IMR-90 (cell line): ENCODE measurements at regions not wholly inside any gene's neighbourhood (a gene's known extent, or its start where the extent isn't known, plus 50 kb on each side); places are given as distances from the start of the nearest gene placed in this dataset.

Experiments used
- ATAC-seq: fragments of 200-7000 bp; cut with Tn5 transposase; 2 replicates; pipeline ENCODE4 v1.9.1; 2020; ENCODE audit warnings: low read depth, mild to moderate bottlenecking, moderate library complexity
- BruUV-seq: library from RNA; stranded (reverse); fragments of 400-500 nt; replicated peaks from 2 replicates; lab custom pipeline; 2021; lab: Mats Ljungman, UMichigan
- CTCF ChIA-PET: fragments of 300-600 bp; formaldehyde crosslinking; extraction: SDS; loops from one replicate; lab custom pipeline; 2021; ENCODE audit warnings: antibody characterized with exemption; lab: Yijun Ruan, JAX
- POLR2A ChIA-PET: fragments of 300-600 bp; sonication (Branson Sonifier 250); formaldehyde crosslinking; loops from one replicate; lab custom pipeline; 2022; ENCODE audit warnings: antibody characterized with exemption; ENCODE audit not compliant: unreplicated experiment; lab: Charles Lee
- DNase-seq: peaks from one replicate; pipeline ENCODE4 v3.0.0; 2013
- H2AFZ ChIP-seq: replicated peaks from 2 replicates; pipeline ENCODE3; 2013; ENCODE audit warnings: low read length, mild to moderate bottlenecking; ENCODE audit not compliant: poor library complexity
- H2AK5ac ChIP-seq: 2 replicates; pipeline ENCODE4 v1.6.1; 2013; ENCODE audit warnings: low read depth, low read length, inconsistent platforms
- H2AK9ac ChIP-seq: replicated peaks from 2 replicates; pipeline ENCODE3; 2013; ENCODE audit warnings: mild to moderate bottlenecking, low read depth, low read length, moderate library complexity; ENCODE audit not compliant: poor library complexity
- H2BK120ac ChIP-seq: 2 replicates; pipeline ENCODE4 v1.6.1; 2013; ENCODE audit warnings: low read depth, low read length, inconsistent platforms
- H2BK15ac ChIP-seq: 3 replicates; pipeline ENCODE4 v1.6.1; 2013; ENCODE audit warnings: low read depth, low read length, inconsistent platforms
- H2BK20ac ChIP-seq: 2 replicates; pipeline ENCODE4 v1.6.1; 2013; ENCODE audit warnings: low read depth, mild to moderate bottlenecking, inconsistent platforms, low read length, moderate library complexity
- H2BK5ac ChIP-seq: 2 replicates; pipeline ENCODE4 v1.6.1; 2013; ENCODE audit warnings: mild to moderate bottlenecking, low read depth, low read length, inconsistent platforms; ENCODE audit not compliant: poor library complexity, severe bottlenecking
- H3K14ac ChIP-seq: replicated peaks from 2 replicates; pipeline ENCODE4 v1.6.1; 2013; ENCODE audit warnings: low read depth, low read length, inconsistent platforms
- H3K18ac ChIP-seq: 2 replicates; pipeline ENCODE4 v1.6.1; 2013; ENCODE audit warnings: low read depth, low read length, control low read depth
- H3K23ac ChIP-seq: 2 replicates; pipeline ENCODE4 v1.6.1; 2013; ENCODE audit warnings: low read depth, low read length, inconsistent platforms
- H3K27ac ChIP-seq: 2 replicates; pipeline ENCODE4 v1.5.1; 2013; ENCODE audit warnings: mild to moderate bottlenecking, control low read depth, low read length; ENCODE audit not compliant: insufficient read depth
- H3K27me3 ChIP-seq: 2 replicates; pipeline ENCODE4 v1.6.1; 2013; ENCODE audit warnings: low read length; ENCODE audit not compliant: control insufficient read depth, insufficient read depth
- H3K36me3 ChIP-seq: 2 replicates; pipeline ENCODE4 v1.6.1; 2013; ENCODE audit warnings: low read length, mixed read lengths; ENCODE audit not compliant: control insufficient read depth, insufficient read depth
- H3K4ac ChIP-seq: 2 replicates; pipeline ENCODE4 v1.6.1; 2013; ENCODE audit warnings: low read depth, low read length, inconsistent platforms
- H3K4me1 ChIP-seq: 2 replicates; pipeline ENCODE4 v1.6.1; 2013; ENCODE audit warnings: low read length, mixed read lengths; ENCODE audit not compliant: control insufficient read depth, insufficient read depth
- H3K4me2 ChIP-seq: 2 replicates; pipeline ENCODE4 v1.6.1; 2013; ENCODE audit warnings: low read depth, mild to moderate bottlenecking, control low read depth, low read length, moderate library complexity
- H3K4me3 ChIP-seq: 2 replicates; pipeline ENCODE4 v1.5.1; 2013; ENCODE audit warnings: low read depth, mild to moderate bottlenecking, control low read depth, low read length, moderate library complexity; ENCODE audit not compliant: insufficient read depth
- H3K56ac ChIP-seq: 2 replicates; pipeline ENCODE4 v1.6.1; 2013; ENCODE audit warnings: low read length, inconsistent platforms; ENCODE audit not compliant: insufficient read depth; ENCODE audit errors: extremely low read depth
- H3K79me1 ChIP-seq, 2 experiments: 2 replicates each; pipeline ENCODE4 v1.6.1; 2013; ENCODE audit warnings: low read length in 2 of 2, inconsistent platforms in 1 of 2, low read depth in 1 of 2
- H3K9ac ChIP-seq: 2 replicates; pipeline ENCODE4 v1.6.1; 2013; ENCODE audit warnings: low read depth, low read length, control low read depth
- H3K9me1 ChIP-seq: 2 replicates; pipeline ENCODE4 v1.6.1; 2013; ENCODE audit warnings: low read length, inconsistent platforms; ENCODE audit not compliant: insufficient read depth
- H3K9me3 ChIP-seq: 2 replicates; pipeline ENCODE4 v1.6.1; 2013; ENCODE audit warnings: low read length; ENCODE audit not compliant: control insufficient read depth, insufficient read depth
- H4K20me1 ChIP-seq: 2 replicates; pipeline ENCODE4 v1.6.1; 2013; ENCODE audit warnings: low read length, inconsistent platforms; ENCODE audit not compliant: insufficient read depth
- H4K5ac ChIP-seq: 2 replicates; pipeline ENCODE4 v1.6.1; 2013; ENCODE audit warnings: mild to moderate bottlenecking, low read depth, low read length, control low read depth
- H4K8ac ChIP-seq, 2 experiments: 2 replicates each; pipeline ENCODE4 v1.6.1; 2013; ENCODE audit warnings: low read depth in 2 of 2, low read length in 2 of 2, control low read depth in 1 of 2, inconsistent platforms in 1 of 2
- H4K91ac ChIP-seq: 2 replicates; pipeline ENCODE4 v1.6.1; 2013; ENCODE audit warnings: low read depth, low read length, inconsistent platforms; ENCODE audit not compliant: insufficient read depth
- BHLHE40 ChIP-seq: fragments of 150-350 bp; IDR thresholded peaks from 2 replicates; pipeline ENCODE4 v1.6.1; 2016; ENCODE audit warnings: mild to moderate bottlenecking, low read depth, low read length
- CEBPB ChIP-seq: IDR thresholded peaks from 2 replicates; pipeline ENCODE4 v1.6.1; 2012; ENCODE audit warnings: low read depth, low read length, improper control_type of control experiment
- CHD1 ChIP-seq: IDR thresholded peaks from 2 replicates; pipeline ENCODE4 v1.6.1; 2012; ENCODE audit warnings: low read depth, low read length, improper control_type of control experiment
- FOS ChIP-seq: fragments of 150-350 bp; IDR thresholded peaks from 2 replicates; pipeline ENCODE4 v1.6.1; 2016; ENCODE audit warnings: low read depth, low read length
- MAFK ChIP-seq: IDR thresholded peaks from 2 replicates; pipeline ENCODE4 v1.6.1; 2012; ENCODE audit warnings: low read depth, low read length, improper control_type of control experiment
- MAZ ChIP-seq: IDR thresholded peaks from 2 replicates; pipeline ENCODE4 v1.6.1; 2012; ENCODE audit warnings: low read depth, mild to moderate bottlenecking, low read length, improper control_type of control experiment, moderate library complexity, borderline replicate concordance
- MXI1 ChIP-seq: IDR thresholded peaks from 2 replicates; pipeline ENCODE4 v1.6.1; 2012; ENCODE audit warnings: low read depth, mild to moderate bottlenecking, low read length, moderate library complexity, borderline replicate concordance
- NFE2L2 ChIP-seq: fragments of 150-350 bp; IDR thresholded peaks from 2 replicates; pipeline ENCODE4 v1.6.1; 2016; ENCODE audit warnings: low read depth, mild to moderate bottlenecking, low read length
- POLR2A ChIP-seq: IDR thresholded peaks from 2 replicates; pipeline ENCODE4 v1.6.1; 2012; ENCODE audit warnings: mild to moderate bottlenecking, low read depth, low read length
- RAD21 ChIP-seq: IDR thresholded peaks from 2 replicates; pipeline ENCODE4 v1.6.1; 2012; ENCODE audit warnings: low read length, improper control_type of control experiment
- RCOR1 ChIP-seq: IDR thresholded peaks from 2 replicates; pipeline ENCODE4 v1.6.1; 2012; ENCODE audit warnings: mild to moderate bottlenecking, low read length, improper control_type of control experiment; ENCODE audit not compliant: insufficient replicate concordance
- RFX5 ChIP-seq: IDR thresholded peaks from 2 replicates; pipeline ENCODE4 v1.8.0; 2012; ENCODE audit warnings: low read depth, mild to moderate bottlenecking, low read length, moderate library complexity
- SMC3 ChIP-seq: fragments of 150-350 bp; IDR thresholded peaks from 2 replicates; pipeline ENCODE4 v1.6.1; 2016; ENCODE audit warnings: low read depth, mild to moderate bottlenecking, antibody characterized with exemption, low read length, moderate library complexity
- WGBS, 2 experiments: methylation state at CpG; one replicate each; pipeline versions ENCODE4 v1.1.5 to v1.1.7; 2013; ENCODE audit warnings: missing lambda C conversion rate in 2 of 2; ENCODE audit not compliant: insufficient read length in 1 of 2; ENCODE audit errors: extremely low coverage in 2 of 2; 5-methylcytosine and 5-hydroxymethylcytosine counted together
- dilution Hi-C: fragments of 300-500 bp; cut with HindIII; formaldehyde crosslinking; loops from one replicate; pipeline ENCODE4 v1.14.3; 2018; ENCODE audit warnings: low sequenced_read_pairs; ENCODE audit not compliant: unreplicated experiment
- in situ Hi-C: fragments of 300-500 bp; cut with MboI; formaldehyde crosslinking; loops from 3 replicates; pipeline ENCODE4 v1.14.3; 2019; ENCODE audit warnings: low sequenced_read_pairs, inconsistent platforms, mixed read lengths
- intact Hi-C: fragments of 100-400 bp; cut with micrococcal nuclease; formaldehyde crosslinking; loops from 2 replicates; pipeline ENCODE4 v1.10.0; 2022
- TF ChIP-seq, protein P1 (sequence below): fragments of 150-350 bp; IDR thresholded peaks from 2 replicates; pipeline ENCODE4 v1.6.1; 2017; ENCODE audit warnings: mild to moderate bottlenecking, antibody characterized with exemption, low read length, low read depth
- TF ChIP-seq, protein P2 (sequence below): conservative IDR thresholded peaks from 2 replicates; pipeline ENCODE4 v1.5.1; 2012; ENCODE audit warnings: mild to moderate bottlenecking, low read depth, low read length, improper control_type of control experiment
- TF ChIP-seq, protein P3 (sequence below): fragments of 150-350 bp; IDR thresholded peaks from 2 replicates; pipeline ENCODE4 v1.6.1; 2016; ENCODE audit warnings: low read depth, mild to moderate bottlenecking, low read length, moderate library complexity, borderline replicate concordance

DNA sequence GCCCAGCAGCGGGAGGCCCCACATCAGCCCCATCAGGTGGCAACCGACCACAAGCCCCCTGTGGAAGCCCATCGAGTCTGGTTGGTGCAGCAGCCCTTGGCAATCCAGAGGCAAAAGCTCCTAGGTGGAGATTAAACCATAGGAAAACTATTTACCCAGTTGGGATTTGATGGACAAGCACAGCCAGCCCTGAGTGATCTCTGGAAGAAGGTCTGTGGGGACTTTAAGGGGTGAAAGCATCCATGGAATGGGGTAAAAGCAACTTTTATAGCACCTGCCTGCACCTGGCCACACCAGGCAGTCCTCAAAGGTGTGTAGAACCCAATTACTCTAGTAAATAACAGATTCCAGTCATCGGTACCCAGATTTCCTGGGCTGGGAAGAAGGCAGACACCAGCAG is 206.3 kb downstream of the IGSF11 start:
- no peak overlapping the region for H4K8ac ChIP-seq
- H3K27me3 ChIP-seq: no peaks in the 10 kb centered on the region
- no peak overlapping the region for H3K27ac ChIP-seq
- ChIA-PET POLR2A (no interaction called here), CTCF (no interaction called here)
- no peaks in the 10 kb centered on the region for H3K9me3 ChIP-seq
- H2BK5ac ChIP-seq: no peak overlapping the region
- H3K36me3 ChIP-seq: no peaks in the 10 kb centered on the region
- no peaks in the 10 kb centered on the region for H3K9me1 ChIP-seq
- H3K14ac ChIP-seq: no peak overlapping the region
- WGBS, 2 experiments: no CpG with 5 or more reads among the region's 4 CpGs
- H4K20me1 ChIP-seq: no peaks in the 10 kb centered on the region
- H3K9ac ChIP-seq: no peak overlapping the region
- dilution Hi-C loops: no loop called here
- no peak for ATAC-seq
- intact Hi-C loops: no loop called here
- no peak overlapping the region for H2AFZ ChIP-seq
- no peak overlapping the region for H2BK120ac ChIP-seq
- H3K23ac ChIP-seq: no peak overlapping the region
- no peak overlapping the region for H3K56ac ChIP-seq
- H2BK20ac ChIP-seq: no peak overlapping the region
- no peak overlapping the region for H3K4me2 ChIP-seq
- H4K5ac ChIP-seq: no peak overlapping the region
- no peak for DNase-seq
- no peaks in the 10 kb centered on the region for H3K4me1 ChIP-seq
- no peak for TF ChIP-seq MAZ
- no peak for TF ChIP-seq RCOR1
- TF ChIP-seq FOS: no peak
- TF ChIP-seq POLR2A: no peak
- no peak for TF ChIP-seq BHLHE40
- TF ChIP-seq MAFK: no peak
- TF ChIP-seq NFE2L2: no peak
- no peak for TF ChIP-seq CHD1
- no peak for TF ChIP-seq SMC3
- no peak for TF ChIP-seq MXI1
- TF ChIP-seq, protein P1, sequence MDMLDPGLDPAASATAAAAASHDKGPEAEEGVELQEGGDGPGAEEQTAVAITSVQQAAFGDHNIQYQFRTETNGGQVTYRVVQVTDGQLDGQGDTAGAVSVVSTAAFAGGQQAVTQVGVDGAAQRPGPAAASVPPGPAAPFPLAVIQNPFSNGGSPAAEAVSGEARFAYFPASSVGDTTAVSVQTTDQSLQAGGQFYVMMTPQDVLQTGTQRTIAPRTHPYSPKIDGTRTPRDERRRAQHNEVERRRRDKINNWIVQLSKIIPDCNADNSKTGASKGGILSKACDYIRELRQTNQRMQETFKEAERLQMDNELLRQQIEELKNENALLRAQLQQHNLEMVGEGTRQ: no peak
- no peak for TF ChIP-seq CEBPB
- TF ChIP-seq, protein P2, sequence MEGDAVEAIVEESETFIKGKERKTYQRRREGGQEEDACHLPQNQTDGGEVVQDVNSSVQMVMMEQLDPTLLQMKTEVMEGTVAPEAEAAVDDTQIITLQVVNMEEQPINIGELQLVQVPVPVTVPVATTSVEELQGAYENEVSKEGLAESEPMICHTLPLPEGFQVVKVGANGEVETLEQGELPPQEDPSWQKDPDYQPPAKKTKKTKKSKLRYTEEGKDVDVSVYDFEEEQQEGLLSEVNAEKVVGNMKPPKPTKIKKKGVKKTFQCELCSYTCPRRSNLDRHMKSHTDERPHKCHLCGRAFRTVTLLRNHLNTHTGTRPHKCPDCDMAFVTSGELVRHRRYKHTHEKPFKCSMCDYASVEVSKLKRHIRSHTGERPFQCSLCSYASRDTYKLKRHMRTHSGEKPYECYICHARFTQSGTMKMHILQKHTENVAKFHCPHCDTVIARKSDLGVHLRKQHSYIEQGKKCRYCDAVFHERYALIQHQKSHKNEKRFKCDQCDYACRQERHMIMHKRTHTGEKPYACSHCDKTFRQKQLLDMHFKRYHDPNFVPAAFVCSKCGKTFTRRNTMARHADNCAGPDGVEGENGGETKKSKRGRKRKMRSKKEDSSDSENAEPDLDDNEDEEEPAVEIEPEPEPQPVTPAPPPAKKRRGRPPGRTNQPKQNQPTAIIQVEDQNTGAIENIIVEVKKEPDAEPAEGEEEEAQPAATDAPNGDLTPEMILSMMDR: no peak
- no peak for TF ChIP-seq RFX5
- TF ChIP-seq, protein P3, sequence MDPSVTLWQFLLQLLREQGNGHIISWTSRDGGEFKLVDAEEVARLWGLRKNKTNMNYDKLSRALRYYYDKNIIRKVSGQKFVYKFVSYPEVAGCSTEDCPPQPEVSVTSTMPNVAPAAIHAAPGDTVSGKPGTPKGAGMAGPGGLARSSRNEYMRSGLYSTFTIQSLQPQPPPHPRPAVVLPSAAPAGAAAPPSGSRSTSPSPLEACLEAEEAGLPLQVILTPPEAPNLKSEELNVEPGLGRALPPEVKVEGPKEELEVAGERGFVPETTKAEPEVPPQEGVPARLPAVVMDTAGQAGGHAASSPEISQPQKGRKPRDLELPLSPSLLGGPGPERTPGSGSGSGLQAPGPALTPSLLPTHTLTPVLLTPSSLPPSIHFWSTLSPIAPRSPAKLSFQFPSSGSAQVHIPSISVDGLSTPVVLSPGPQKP: no peak
- no peak for TF ChIP-seq RAD21
- no peak overlapping the region for H2BK15ac ChIP-seq
- H3K79me1 ChIP-seq: no peaks in the 10 kb centered on the region
- H3K4me3 ChIP-seq: no peak overlapping the region
- no peak overlapping the region for H4K91ac ChIP-seq
- no peak overlapping the region for H2AK5ac ChIP-seq
- H2AK9ac ChIP-seq: no peak overlapping the region
- in situ Hi-C loops: no loop called here
- no peak overlapping the region for H3K4ac ChIP-seq
- no peak overlapping the region for H3K18ac ChIP-seq
- no TSS peak for BruUV-seq
